ENCODE measurements at regions not wholly inside any gene's neighbourhood (a gene's known extent, or its start where the extent isn't known, plus 50 kb on each side); places are given as distances from the start of the nearest gene placed in this dataset.
"Not testable (repeated sequence)": the region's sequence is repeated elsewhere in the genome, so short reads cannot be mapped to it uniquely, and the experiment has no call there.

GRCh38 chr3:109696932-109697331 is 359.6 kb upstream of the DPPA4 start:
- Histone ChIP-seq H3K4me1 (peaks cover 0 to 3% (median 0%) of the 10 kb centered on the region in 10 experiments; a peak in 6 of 20 replicates), H3K27me3 (no peaks in the 10 kb centered on the region), H3K9ac (no peak overlapping the region), H4K20me1 (no peaks in the 10 kb centered on the region), H3K9me3 (replicated peaks in 1 of 11) (peaks cover 14 to 26% (median 17%) of the 10 kb centered on the region in 11 experiments; a peak in 21 of 22 replicates), H3K27ac (no peak overlapping the region), H3K36me3 (no peaks in the 10 kb centered on the region), H3K4me2 (no peak overlapping the region), H3K4me3 (no peak overlapping the region)
- no peak for TF ChIP-seq Cebpa-rat (IDR thresholded peaks at IDR 0.05)

DNA sequence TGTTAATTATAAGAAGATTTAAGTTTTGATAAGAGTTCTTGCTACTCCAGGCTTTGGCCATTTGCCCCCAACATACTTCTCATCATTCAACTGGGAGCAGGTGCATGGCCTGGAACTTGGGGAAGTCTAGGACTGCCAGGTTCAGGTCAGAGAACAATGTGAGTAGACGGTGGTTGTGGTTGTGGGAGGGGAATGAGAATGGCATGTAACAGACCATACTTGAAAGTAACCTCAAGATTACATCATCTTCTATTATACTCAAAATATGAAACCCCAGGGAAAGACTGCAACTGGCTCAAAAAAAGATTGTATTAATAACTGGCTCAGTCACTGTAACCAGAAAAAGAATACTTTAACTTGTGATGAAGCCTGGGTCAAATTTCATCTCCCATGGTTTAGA is 364.9 kb upstream of the DPPA4 start:
- TF ChIP-seq Cebpa-rat (IDR thresholded peaks at IDR 0.05) = 0 out of 22 replicates have a peak, but pooled peaks of 1 of the 11 experiments have one; percentile 13
- Histone ChIP-seq H4K20me1 (no peaks in the 10 kb centered on the region), H3K36me3 (no peaks in the 10 kb centered on the region), H3K4me2 (peak overlapping the region in 9 of 11 experiments; percentile 11 to 68 (median 41); a peak in 15 of 22 replicates), H3K27ac (peak overlapping the region in 1 of 11 experiments; percentile 43; a peak in 2 of 22 replicates), H3K27me3 (no peaks in the 10 kb centered on the region), H3K4me1 (peaks cover 0 to 16% (median 9%) of the 10 kb centered on the region in 10 experiments; a peak in 13 of 20 replicates), H3K4me3 (no peak overlapping the region), H3K9me3 (replicated peaks in 1 of 11) (peaks cover 0 to 5% (median 0%) of the 10 kb centered on the region in 11 experiments; a peak in 2 of 22 replicates), H3K9ac (no peak overlapping the region)

DNA sequence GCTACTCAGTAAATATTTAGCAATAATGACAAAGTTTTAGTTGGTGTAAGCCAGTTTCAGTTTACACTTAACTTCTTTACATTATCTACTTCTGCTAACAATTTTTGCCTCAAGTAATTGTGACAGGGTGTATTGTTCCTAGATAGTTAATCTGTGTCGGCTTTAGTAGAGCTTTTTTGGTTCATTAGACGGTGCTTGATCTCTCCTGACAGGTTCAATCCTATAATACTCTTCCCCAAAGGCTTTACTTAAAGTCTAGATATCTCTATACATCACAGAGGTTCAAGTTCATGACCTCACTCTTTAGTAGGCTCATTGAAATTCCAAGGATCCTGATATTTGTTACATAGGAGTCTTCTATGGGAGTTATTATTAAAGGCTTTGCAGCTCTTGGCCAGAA is 365.6 kb upstream of the DPPA4 start:
- Histone ChIP-seq H3K9ac (no peak overlapping the region), H3K27ac (peak overlapping the region in 1 of 11 experiments; percentile 43; a peak in 2 of 22 replicates), H3K4me2 (peak overlapping the region in 8 of 11 experiments; percentile 32 to 68 (median 44); a peak in 12 of 22 replicates), H3K4me3 (no peak overlapping the region), H4K20me1 (no peaks in the 10 kb centered on the region), H3K36me3 (no peaks in the 10 kb centered on the region), H3K9me3 (replicated peaks in 1 of 11) (peaks cover 0 to 5% (median 0%) of the 10 kb centered on the region in 11 experiments; a peak in 2 of 22 replicates), H3K4me1 (peaks cover 0 to 16% (median 9%) of the 10 kb centered on the region in 10 experiments; a peak in 13 of 20 replicates), H3K27me3 (no peaks in the 10 kb centered on the region)
- TF ChIP-seq Cebpa-rat (IDR thresholded peaks at IDR 0.05) = no peak

- H3K27me3 ChIP-seq; H3K36me3 ChIP-seq; H3K27ac ChIP-seq; H3K4me3 ChIP-seq; H4K20me1 ChIP-seq; H3K9ac ChIP-seq; H3K9me3 ChIP-seq (replicated peaks in 1 of 11); H3K4me2 ChIP-seq: not testable (repeated sequence)
- peaks cover 0 to 16% (median 9%) of the 10 kb centered on the region in 10 experiments; a peak in 13 of 20 replicates for H3K4me1 ChIP-seq
These were observed 367.8 kb upstream of the DPPA4 start for GRCh38 chr3:109705133-109705532.

DNA sequence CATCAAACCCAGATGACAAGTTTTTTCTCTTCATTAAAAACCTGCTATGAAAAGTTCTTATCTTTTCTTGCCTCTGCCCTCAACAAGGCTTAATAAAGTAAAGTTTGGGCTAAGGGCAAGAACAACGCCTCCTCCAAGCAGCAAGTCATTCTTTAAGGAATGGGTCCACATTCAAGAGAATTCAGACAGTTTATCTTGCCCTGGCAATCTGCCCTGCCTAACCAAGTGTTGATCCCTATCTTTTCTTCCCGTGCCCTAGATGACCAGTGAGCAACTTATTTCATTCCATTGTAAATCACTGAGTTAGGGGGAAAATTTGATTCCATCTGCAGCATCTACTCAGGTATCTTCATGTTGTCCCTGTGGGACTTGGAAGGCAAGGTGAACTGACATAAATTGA is 370.3 kb upstream of the DPPA4 start:
- peaks cover 0 to 6% (median 3%) of the 10 kb centered on the region in 10 experiments; a peak in 13 of 20 replicates for H3K4me1 ChIP-seq
- no peak overlapping the region for H3K27ac ChIP-seq
- no peak overlapping the region for H3K4me2 ChIP-seq
- no peak for TF ChIP-seq Cebpa-rat (IDR thresholded peaks at IDR 0.05)
- H3K4me3 ChIP-seq = no peak overlapping the region
- H4K20me1 ChIP-seq = no peaks in the 10 kb centered on the region
- no peaks in the 10 kb centered on the region for H3K27me3 ChIP-seq
- no peak overlapping the region for H3K9ac ChIP-seq
- peaks cover 0 to 5% (median 4%) of the 10 kb centered on the region in 11 experiments; a peak in 6 of 22 replicates for H3K9me3 ChIP-seq (replicated peaks in 1 of 11)
- H3K36me3 ChIP-seq = no peaks in the 10 kb centered on the region

- Histone ChIP-seq H3K27me3 (peaks cover 0 to 6% (median 0%) of the 10 kb centered on the region in 11 experiments; a peak in 2 of 22 replicates), H3K4me1 (no peaks in the 10 kb centered on the region), H3K36me3 (no peaks in the 10 kb centered on the region), H3K27ac (no peak overlapping the region), H3K4me3 (no peak overlapping the region), H4K20me1 (no peaks in the 10 kb centered on the region), H3K9ac (no peak overlapping the region), H3K9me3 (replicated peaks in 1 of 11) (peaks cover 0 to 5% (median 0%) of the 10 kb centered on the region in 11 experiments; a peak in 4 of 22 replicates), H3K4me2 (no peak overlapping the region)
- no peak for TF ChIP-seq Cebpa-rat (IDR thresholded peaks at IDR 0.05)
These were observed 375.9 kb upstream of the DPPA4 start for GRCh38 chr3:109713288-109713687.

DNA sequence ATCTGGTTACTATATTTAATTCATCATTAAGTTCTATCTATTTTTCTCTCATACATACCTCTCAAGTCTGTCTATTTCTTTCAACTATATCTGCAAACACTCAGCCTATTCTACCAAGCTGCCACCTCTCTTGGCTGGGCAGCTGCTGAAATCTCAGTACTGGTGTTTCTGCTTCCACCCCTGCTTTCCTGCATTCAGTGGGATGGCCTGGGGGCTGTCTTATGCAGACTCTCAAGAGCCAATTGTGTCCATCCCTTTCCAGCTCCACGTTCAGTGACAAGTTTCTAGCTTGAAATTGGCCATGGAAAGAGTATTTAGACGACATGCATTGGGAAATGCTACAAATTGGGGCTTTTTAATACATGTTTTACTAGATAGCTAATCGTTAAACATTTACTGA is 378.4 kb upstream of the DPPA4 start:
- Histone ChIP-seq H3K4me2 (no peak overlapping the region), H3K27me3 (peaks cover 0 to 8% (median 0%) of the 10 kb centered on the region in 11 experiments; a peak in 4 of 22 replicates), H3K9me3 (replicated peaks in 1 of 11) (no peaks in the 10 kb centered on the region), H3K4me1 (no peaks in the 10 kb centered on the region), H3K27ac (no peak overlapping the region), H3K36me3 (no peaks in the 10 kb centered on the region), H3K9ac (no peak overlapping the region), H4K20me1 (no peaks in the 10 kb centered on the region), H3K4me3 (no peak overlapping the region)
- no peak for TF ChIP-seq Cebpa-rat (IDR thresholded peaks at IDR 0.05)

DNA sequence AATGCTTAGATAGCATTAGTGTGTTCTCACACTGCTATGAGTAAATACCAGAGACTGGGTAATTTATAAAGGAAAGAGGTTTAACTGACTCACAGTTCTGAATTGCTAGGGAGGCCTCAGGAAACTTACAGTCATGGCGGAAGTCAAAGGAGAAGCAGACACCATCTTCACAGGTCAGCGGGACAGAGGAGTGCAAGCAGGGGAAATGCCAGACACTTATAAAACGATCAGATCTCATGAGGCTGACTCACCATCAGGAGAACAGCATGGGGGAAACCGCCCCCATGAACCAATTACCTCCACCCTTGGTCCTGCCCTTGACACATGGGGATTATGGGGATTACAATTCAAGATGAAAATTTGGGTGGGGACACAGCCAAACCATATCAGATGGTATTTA is 381.5 kb upstream of the DPPA4 start:
- Histone ChIP-seq H4K20me1 (no peaks in the 10 kb centered on the region), H3K27ac (no peak overlapping the region), H3K4me2 (no peak overlapping the region), H3K27me3 (peaks cover 0 to 8% (median 0%) of the 10 kb centered on the region in 11 experiments; a peak in 4 of 22 replicates), H3K9ac (no peak overlapping the region), H3K36me3 (no peaks in the 10 kb centered on the region), H3K4me3 (no peak overlapping the region), H3K9me3 (replicated peaks in 1 of 11) (no peaks in the 10 kb centered on the region), H3K4me1 (no peaks in the 10 kb centered on the region)
- no peak for TF ChIP-seq Cebpa-rat (IDR thresholded peaks at IDR 0.05)

GRCh38 chr3:109728861-109729494 is 391.6 kb upstream of the DPPA4 start:
- H3K4me3 ChIP-seq = no peak overlapping the region
- no peaks in the 10 kb centered on the region for H3K27me3 ChIP-seq
- peaks cover 0 to 12% (median 0%) of the 10 kb centered on the region in 10 experiments; a peak in 2 of 20 replicates for H3K4me1 ChIP-seq
- TF ChIP-seq Cebpa-rat (IDR thresholded peaks at IDR 0.05) = no peak
- no peaks in the 10 kb centered on the region for H3K9me3 ChIP-seq (replicated peaks in 1 of 11)
- H3K4me2 ChIP-seq = no peak overlapping the region
- no peaks in the 10 kb centered on the region for H4K20me1 ChIP-seq
- H3K27ac ChIP-seq = no peak overlapping the region
- H3K9ac ChIP-seq = no peak overlapping the region
- H3K36me3 ChIP-seq = no peaks in the 10 kb centered on the region
